ENCODE measurements at regions not wholly inside any gene's neighbourhood (a gene's known extent, or its start where the extent isn't known, plus 50 kb on each side); places are given as distances from the start of the nearest gene placed in this dataset.

DNA sequence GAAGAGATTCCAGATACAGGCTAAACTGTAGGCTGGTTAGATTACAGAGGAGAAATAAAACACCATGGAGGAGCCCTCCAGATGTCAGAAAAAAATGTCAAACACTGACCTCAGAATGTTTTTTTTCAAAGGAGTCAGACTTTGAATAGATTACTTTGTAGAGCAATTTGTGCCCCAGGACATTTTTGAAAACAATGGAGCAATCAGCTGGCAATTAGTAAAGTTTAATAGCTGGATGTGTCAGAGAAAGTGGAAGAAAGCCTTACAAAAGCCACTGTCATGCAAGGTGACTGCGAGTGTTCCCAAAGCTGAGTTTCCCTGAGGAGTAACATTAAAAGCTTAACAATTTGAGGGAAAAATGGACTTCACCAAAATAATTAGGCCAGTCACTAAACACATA lies 417.8 kb upstream of the CTNND2 start:
- TF ChIP-seq ZFP30 (CRISPR knock-in tag; IDR thresholded peaks at IDR 0.05) (no peak), RARB (CRISPR knock-in tag; IDR thresholded peaks at IDR 0.05) (no peak), GLIS3 (CRISPR knock-in tag; IDR thresholded peaks at IDR 0.05) (no peak), ARNTL (CRISPR knock-in tag; IDR thresholded peaks at IDR 0.05; ENCODE audit: borderline replicate concordance, low read depth) (no peak), OSR1 (CRISPR knock-in tag; IDR thresholded peaks at IDR 0.05) (no peak), SNAI2 (CRISPR knock-in tag; IDR thresholded peaks at IDR 0.05) (no peak), ZFP3 (CRISPR knock-in tag; IDR thresholded peaks at IDR 0.05) (no peak), PPARA (CRISPR knock-in tag; IDR thresholded peaks at IDR 0.05; ENCODE audit: borderline replicate concordance) (no peak), ZNF565 (CRISPR knock-in tag; conservative IDR thresholded peaks at IDR 0.05; ENCODE audit: low read depth) (no peak), CREB5 (CRISPR knock-in tag; IDR thresholded peaks at IDR 0.05; ENCODE audit: low read depth) (no peak)
- TF ChIP-seq, protein P1, sequence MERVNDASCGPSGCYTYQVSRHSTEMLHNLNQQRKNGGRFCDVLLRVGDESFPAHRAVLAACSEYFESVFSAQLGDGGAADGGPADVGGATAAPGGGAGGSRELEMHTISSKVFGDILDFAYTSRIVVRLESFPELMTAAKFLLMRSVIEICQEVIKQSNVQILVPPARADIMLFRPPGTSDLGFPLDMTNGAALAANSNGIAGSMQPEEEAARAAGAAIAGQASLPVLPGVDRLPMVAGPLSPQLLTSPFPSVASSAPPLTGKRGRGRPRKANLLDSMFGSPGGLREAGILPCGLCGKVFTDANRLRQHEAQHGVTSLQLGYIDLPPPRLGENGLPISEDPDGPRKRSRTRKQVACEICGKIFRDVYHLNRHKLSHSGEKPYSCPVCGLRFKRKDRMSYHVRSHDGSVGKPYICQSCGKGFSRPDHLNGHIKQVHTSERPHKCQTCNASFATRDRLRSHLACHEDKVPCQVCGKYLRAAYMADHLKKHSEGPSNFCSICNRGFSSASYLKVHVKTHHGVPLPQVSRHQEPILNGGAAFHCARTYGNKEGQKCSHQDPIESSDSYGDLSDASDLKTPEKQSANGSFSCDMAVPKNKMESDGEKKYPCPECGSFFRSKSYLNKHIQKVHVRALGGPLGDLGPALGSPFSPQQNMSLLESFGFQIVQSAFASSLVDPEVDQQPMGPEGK (CRISPR knock-in tag; IDR thresholded peaks at IDR 0.05; ENCODE audit: borderline replicate concordance), result no peak

Data from SK-N-SH treated with all-trans-retinoic acid at 6 μM for 48 hours (cell line).